Parathyroid adenoma (tissue), 2 donors: ENCODE measurements at regions not wholly inside any gene's neighbourhood (a gene's known extent, or its start where the extent isn't known, plus 50 kb on each side); places are given as distances from the start of the nearest gene placed in this dataset.

ENCODE experiments used
- H2AFZ ChIP-seq: fragments of 300-600 bp; sonication (generic); one replicate; pipeline ENCODE4 v1.7.0; 2017; ENCODE audit warnings: antibody characterized with exemption, mild to moderate bottlenecking
- H3K27ac ChIP-seq: fragments of 300-600 bp; sonication (generic); one replicate; pipeline ENCODE4 v1.7.0; 2017
- H3K27me3 ChIP-seq: fragments of 300-600 bp; sonication (generic); one replicate; pipeline ENCODE4 v1.7.0; 2017; ENCODE audit warnings: low read length; ENCODE audit not compliant: control insufficient read depth, insufficient read depth
- H3K36me3 ChIP-seq: fragments of 300-600 bp; sonication (generic); one replicate; pipeline ENCODE4 v1.7.0; 2017; ENCODE audit warnings: low read length; ENCODE audit not compliant: control insufficient read depth, insufficient read depth
- H3K4me1 ChIP-seq: fragments of 300-600 bp; sonication (generic); one replicate; pipeline ENCODE4 v1.7.0; 2017; ENCODE audit warnings: control low read depth
- H3K4me2 ChIP-seq: fragments of 300-600 bp; sonication (generic); one replicate; pipeline ENCODE4 v1.7.0; 2017; ENCODE audit warnings: low read length
- H3K4me3 ChIP-seq: fragments of 300-600 bp; sonication (generic); one replicate; pipeline ENCODE4 v1.7.0; 2017; ENCODE audit warnings: low read depth, low read length
- H3K79me2 ChIP-seq: fragments of 300-600 bp; sonication (generic); one replicate; pipeline ENCODE4 v1.7.0; 2017; ENCODE audit warnings: control low read depth
- H3K9ac ChIP-seq: fragments of 300-600 bp; sonication (generic); one replicate; pipeline ENCODE4 v1.7.0; 2017; ENCODE audit warnings: mild to moderate bottlenecking
- H3K9me3 ChIP-seq: fragments of 300-600 bp; sonication (generic); one replicate; pipeline ENCODE4 v1.7.0; 2017; ENCODE audit warnings: low read length; ENCODE audit not compliant: control insufficient read depth
- TF ChIP-seq, protein P1 (sequence below): fragments of 300-600 bp; sonication (generic); IDR thresholded peaks from one replicate; pipeline ENCODE4 v1.7.0; 2017; ENCODE audit warnings: antibody characterized with exemption, mild to moderate bottlenecking
- donor health status: primary hyperparathyroidism.

DNA sequence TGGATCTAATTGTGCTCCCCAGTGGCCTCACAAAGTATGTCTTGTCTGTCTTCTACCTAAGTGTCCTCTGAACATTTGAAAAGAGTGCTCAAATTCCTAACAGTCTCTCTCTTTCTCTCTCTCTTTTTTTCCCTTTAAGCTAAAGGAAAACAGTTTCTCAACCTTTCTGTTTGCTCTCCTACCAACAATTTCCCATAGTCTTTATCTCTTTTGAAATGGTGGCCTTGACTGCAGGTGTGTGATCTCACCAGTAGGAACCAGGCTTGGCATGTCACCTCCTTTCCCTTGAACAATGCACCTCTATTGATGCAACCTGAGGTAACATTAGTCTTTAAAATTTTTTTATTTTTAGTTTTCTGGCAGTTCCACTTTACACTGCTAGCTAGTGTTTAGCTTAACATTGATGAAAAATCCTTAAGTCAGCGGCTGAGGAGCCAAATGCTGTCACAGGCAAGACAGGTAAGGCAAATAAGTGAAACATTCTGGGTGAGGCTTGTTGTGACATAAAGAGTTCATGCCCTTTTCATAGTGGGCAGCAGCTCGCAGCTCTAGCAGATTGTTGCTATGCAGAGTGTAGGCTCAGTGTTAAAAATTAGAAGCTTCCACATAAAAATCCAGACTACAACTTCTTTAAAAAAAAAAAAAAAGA is 273.4 kb downstream of the HAPSTR1 start:
- Histone ChIP-seq H3K36me3 (no peaks in the 10 kb centered on the region), H3K4me2 (no peak overlapping the region), H3K4me3 (no peak overlapping the region), H3K9me3 (no peaks in the 10 kb centered on the region), H3K27me3 (no peaks in the 10 kb centered on the region), H3K9ac (no peak overlapping the region), H2AFZ (no peak overlapping the region), H3K27ac (no peak overlapping the region), H3K79me2 (no peaks in the 10 kb centered on the region), H3K4me1 (no peaks in the 10 kb centered on the region)
- TF ChIP-seq, protein P1, sequence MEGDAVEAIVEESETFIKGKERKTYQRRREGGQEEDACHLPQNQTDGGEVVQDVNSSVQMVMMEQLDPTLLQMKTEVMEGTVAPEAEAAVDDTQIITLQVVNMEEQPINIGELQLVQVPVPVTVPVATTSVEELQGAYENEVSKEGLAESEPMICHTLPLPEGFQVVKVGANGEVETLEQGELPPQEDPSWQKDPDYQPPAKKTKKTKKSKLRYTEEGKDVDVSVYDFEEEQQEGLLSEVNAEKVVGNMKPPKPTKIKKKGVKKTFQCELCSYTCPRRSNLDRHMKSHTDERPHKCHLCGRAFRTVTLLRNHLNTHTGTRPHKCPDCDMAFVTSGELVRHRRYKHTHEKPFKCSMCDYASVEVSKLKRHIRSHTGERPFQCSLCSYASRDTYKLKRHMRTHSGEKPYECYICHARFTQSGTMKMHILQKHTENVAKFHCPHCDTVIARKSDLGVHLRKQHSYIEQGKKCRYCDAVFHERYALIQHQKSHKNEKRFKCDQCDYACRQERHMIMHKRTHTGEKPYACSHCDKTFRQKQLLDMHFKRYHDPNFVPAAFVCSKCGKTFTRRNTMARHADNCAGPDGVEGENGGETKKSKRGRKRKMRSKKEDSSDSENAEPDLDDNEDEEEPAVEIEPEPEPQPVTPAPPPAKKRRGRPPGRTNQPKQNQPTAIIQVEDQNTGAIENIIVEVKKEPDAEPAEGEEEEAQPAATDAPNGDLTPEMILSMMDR = no peak

DNA sequence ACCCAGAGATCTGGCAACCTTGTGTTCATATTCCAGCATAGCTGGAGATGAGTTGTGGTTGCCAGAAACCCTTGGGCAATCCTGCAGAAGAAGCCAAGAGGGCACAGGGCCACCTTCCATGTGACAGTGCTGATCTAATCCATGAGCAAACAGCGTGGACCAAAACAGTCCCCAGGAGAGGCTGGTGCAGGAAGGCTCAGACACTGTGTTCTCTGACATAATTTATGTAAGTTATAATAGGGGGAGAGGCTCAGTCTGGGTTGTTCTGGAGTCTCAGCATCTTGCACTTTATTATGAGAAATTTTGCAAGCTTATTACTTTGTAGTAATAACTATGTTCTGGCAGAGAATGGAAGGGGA is 273.9 kb downstream of the HAPSTR1 start:
- H2AFZ ChIP-seq = no peak overlapping the region
- H3K27me3 ChIP-seq = no peaks in the 10 kb centered on the region
- H3K9me3 ChIP-seq = no peaks in the 10 kb centered on the region
- no peak overlapping the region for H3K9ac ChIP-seq
- H3K4me1 ChIP-seq = no peaks in the 10 kb centered on the region
- H3K36me3 ChIP-seq = no peaks in the 10 kb centered on the region
- no peaks in the 10 kb centered on the region for H3K79me2 ChIP-seq
- no peak overlapping the region for H3K4me2 ChIP-seq
- H3K27ac ChIP-seq = no peak overlapping the region
- TF ChIP-seq, protein P1 = no peak
- H3K4me3 ChIP-seq = no peak overlapping the region

DNA sequence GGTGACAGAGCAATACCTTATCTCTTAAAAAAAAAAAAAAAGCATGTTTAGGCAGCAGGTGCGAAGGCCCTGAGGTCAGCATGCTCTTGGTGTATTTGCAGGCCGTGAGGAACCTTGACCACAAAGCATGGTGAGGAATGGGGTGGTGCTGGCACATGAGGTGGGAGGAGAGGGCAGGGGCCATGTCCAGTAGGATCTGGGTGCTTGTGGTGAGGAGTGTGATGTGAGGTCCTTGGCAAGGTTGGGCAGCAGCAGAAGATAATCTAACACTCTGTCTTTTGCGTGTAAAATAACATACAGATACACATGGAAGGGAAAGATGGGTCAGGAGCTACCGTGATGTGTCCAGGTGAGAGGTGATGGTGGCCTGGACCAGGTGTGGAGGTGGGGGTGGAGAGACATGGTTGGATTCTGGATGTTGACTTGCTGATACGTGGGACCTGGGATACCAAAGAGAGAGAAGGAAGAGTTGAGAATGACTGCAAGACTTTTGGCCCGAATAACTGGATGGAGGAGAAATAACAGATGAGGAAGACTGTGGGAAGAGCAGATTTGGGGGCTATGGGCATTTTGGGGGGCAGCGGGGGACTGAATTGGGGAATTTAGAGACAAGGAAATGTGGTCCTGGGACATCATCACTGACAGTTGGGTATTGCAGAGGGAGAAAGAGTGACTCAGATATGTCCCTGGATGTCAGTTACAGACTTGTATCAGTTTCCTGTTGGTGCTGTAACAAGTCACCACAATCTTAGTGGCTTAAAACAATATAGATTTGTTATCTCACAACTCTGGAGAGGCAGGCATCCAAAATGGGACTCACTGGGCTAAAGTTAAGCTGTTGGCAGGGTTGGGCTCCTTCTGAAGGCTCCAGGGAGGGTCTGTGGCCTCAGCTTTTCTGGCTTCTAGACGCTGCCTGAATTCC is 274.9 kb downstream of the HAPSTR1 start:
- TF ChIP-seq, protein P1 = no peak
- no peak overlapping the region for H3K9ac ChIP-seq

DNA sequence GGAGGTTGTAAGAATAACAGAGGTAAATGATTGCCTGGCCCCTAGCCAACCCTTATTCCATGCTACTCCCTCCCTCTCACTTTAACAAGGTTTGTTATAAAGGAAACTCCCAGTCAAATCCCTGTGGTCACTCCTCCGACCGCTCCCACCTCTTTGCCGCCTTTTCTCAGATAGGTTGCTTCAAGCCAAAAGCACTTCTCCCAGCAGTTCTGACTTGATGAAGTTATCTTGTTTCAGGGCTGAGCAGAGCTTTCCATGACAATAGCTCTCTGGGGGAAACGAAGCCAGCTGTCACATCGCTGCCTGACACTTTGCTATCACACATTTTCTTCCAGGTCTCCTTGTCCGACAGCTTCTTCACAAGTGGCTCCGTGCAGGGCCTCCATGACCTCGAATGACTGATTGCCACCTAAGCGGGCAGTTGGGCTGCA is 278.6 kb downstream of the HAPSTR1 start:
- Histone ChIP-seq H3K27ac (no peak overlapping the region), H3K36me3 (no peaks in the 10 kb centered on the region), H3K9me3 (no peaks in the 10 kb centered on the region), H3K27me3 (no peaks in the 10 kb centered on the region), H3K4me3 (no peak overlapping the region), H3K4me1 (no peaks in the 10 kb centered on the region), H2AFZ (no peak overlapping the region), H3K9ac (no peak overlapping the region), H3K79me2 (no peaks in the 10 kb centered on the region), H3K4me2 (no peak overlapping the region)
- TF ChIP-seq, protein P1 = no peak

More for the DNA sequence above, 274.9 kb downstream of the HAPSTR1 start:
- no peaks in the 10 kb centered on the region for H3K36me3 ChIP-seq
- no peak overlapping the region for H3K27ac ChIP-seq
- no peaks in the 10 kb centered on the region for H3K27me3 ChIP-seq
- H3K4me3 ChIP-seq = no peak overlapping the region
- H3K79me2 ChIP-seq = no peaks in the 10 kb centered on the region
- H3K4me1 ChIP-seq = no peaks in the 10 kb centered on the region
- no peak overlapping the region for H2AFZ ChIP-seq
- no peak overlapping the region for H3K4me2 ChIP-seq
- H3K9me3 ChIP-seq = no peaks in the 10 kb centered on the region
